ENCODE measurements at regions not wholly inside any gene's neighbourhood (a gene's known extent, or its start where the extent isn't known, plus 50 kb on each side); places are given as distances from the start of the nearest gene placed in this dataset.
A peak's percentile ranks its signal among the peaks of the same experiment; 100 is the strongest.
"Not testable (repeated sequence)": the region's sequence is repeated elsewhere in the genome, so short reads cannot be mapped to it uniquely, and the experiment has no call there.

DNA sequence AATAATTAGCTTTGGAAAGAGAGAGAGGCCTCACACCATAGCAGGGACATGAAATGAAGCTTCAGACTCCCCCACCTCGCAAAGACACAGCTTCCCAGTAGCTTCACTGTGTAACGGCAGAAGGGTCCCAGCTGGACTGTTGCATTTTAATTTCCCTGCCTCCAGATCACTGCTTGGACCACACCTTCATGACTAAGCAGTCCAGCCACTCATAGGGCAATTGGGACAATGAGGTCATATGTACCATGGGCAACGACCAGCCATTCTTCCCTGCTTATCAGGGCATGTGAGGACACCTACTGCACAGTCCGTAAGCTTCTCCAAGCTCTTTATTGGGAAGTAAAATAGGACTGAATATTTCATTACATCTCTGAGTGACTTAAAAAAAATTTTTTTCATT, 183.0 kb downstream of the MREG start:
- no peak for DNase-seq

GRCh38 chr2:215829261-215829660, 184.1 kb downstream of the MREG start:
- DNase-seq: no peak

GRCh38 chr2:215828528-215829184, 184.7 kb downstream of the MREG start:
- DNase-seq: peak; percentile 25

- no peak for DNase-seq
These were observed 186.4 kb downstream of the MREG start for GRCh38 chr2:215826838-215827441.

GRCh38 chr2:215826376-215826775, 187.0 kb downstream of the MREG start:
- no peak for DNase-seq

DNA sequence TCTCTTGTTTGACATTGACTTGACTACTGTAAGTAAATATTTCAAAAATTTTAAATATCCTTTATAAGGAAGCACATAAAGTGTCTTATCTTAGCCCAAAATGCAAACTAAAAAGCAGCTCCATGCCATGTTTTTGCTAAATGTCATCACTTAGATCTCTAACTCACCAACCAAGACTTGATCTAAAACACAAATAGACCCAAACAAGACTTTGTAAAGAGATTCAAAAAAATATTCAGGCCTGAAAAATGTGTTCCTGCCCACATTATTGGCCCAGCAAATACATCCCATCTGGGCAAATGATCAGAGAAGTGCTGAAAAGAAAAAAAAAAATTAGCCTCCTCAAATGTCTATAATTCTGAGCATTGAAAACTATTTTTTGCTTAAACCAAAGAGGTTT, 187.6 kb downstream of the MREG start:
- DNase-seq: no peak

- DNase-seq: not testable (repeated sequence)
These were observed 192.1 kb downstream of the MREG start for GRCh38 chr2:215821298-215821697.

- DNase-seq: not testable (repeated sequence)
These were observed 193.6 kb downstream of the MREG start for GRCh38 chr2:215819713-215820112.

DNA sequence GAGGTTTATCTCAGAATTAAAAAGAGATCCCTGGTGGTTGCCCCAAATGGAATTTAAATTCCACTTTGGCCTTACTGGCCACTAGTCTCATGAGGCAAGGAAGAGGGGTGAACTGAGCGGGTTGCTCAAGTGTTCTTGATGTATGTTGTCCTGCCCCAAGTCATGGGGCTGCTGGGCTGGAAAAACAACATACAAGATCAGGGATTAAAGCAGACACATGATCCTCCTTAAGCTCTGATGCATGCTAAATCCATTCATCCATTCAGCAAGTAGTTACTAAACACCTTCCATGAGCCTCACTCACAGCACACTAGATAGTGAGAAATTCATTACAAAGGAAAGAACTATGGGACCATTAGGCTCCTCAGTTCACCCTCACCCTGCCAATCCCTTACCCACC, 196.3 kb downstream of the MREG start:
- DNase-seq: no peak

DNA sequence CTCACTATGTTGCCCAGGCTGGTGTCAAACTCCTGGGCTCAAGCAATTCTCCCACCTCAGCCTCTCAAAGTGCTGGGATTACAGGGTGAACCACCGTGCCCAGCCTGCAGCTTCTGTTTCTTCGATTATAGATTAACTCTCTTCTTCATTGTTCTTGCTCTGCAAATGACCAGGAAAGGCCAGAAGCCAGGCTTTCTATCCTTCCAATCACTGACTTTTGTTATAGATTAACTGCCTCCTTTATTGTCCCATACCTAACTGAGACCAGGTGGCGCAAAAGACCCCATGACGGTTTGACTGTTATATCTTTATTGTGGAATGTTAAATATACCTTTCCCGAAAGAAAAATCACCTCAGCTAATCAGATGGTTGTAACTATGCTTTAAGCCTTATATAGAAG, 196.9 kb downstream of the MREG start:
- DNase-seq: no peak

DNA sequence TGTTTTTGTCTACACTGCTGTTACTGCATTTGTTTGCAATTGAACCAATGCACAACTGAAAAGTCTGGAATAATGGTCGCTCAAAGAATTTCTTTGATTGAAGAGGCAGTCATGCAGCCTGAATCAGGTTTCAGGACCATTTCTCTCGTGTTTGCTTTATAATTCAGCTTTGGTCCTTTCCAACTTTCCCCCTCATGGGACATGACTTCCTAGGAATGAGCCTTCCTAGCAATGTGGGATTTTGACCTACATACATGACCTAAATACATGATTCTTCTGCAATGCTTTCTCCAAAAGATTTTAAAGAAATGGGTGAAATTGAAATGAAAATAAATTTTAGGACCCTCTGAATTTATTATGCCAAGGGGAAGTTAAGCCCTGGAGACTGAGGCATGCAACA, 197.4 kb downstream of the MREG start:
- no peak for DNase-seq

GRCh38 chr2:215812966-215813365, 200.4 kb downstream of the MREG start:
- no peak for DNase-seq

DNA sequence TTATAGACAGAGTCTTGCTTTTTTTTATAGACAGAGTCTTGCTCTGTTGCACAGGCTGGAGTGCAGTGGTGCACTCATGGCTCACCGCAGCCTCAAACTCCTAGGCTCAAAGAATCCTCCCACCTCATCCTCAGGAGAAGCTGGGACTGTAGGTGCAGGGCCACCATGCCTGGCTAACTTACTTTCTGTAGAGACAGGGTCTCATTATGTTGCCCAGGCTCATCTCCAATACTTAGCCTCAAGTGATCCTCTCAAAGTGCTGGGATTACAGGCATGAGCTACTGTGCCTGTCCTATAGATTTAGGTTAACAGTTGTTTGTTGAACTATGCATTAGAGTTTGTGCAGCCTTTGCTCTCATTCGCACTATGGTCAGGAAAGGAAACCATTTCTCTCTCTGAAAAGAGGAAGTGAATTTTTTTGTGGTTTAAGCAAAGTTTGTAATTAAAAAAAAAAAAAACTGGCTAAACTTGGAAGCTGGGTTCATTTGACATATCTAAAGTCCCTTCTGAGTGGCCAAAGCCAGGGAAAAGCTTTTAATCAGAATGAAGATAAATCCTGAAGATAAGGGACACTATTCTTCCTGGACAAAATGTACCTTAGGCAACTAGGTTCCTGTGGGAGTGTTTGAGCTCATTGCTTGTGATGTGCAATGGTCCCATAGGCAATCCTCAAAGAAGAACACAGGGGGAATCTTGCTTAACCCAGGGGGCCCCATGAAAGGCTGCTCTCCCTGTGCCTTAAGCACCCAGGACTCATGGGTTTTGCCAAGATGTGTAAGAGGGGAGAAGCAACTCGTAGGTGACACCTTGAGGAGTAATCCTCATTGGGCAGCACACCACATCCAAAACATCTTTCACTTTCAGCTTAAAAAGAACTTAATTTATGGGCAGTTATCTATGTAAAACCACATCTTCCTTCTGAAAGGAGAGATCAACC, 201.7 kb downstream of the MREG start:
- peak; percentile 53 for DNase-seq

DNA sequence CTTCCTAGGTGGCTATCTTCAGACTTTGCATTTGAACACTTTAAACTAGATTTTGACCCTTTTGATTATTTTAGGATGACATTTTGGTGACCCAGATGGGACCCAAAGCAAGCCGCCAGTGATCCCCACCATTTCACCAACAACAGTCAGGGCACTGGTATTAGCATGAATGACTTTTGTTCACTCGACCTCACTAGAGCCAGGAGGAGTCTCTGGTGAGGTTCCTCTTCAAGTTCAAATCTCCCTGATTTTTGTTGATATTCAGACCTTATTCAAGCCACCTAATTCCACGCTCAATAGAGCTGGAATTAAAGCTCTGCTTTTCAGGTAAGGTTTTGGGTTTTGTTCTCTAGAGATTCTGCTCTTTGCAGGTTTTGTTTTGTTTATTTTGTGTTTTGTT, 202.3 kb downstream of the MREG start:
- no peak for DNase-seq

DNA sequence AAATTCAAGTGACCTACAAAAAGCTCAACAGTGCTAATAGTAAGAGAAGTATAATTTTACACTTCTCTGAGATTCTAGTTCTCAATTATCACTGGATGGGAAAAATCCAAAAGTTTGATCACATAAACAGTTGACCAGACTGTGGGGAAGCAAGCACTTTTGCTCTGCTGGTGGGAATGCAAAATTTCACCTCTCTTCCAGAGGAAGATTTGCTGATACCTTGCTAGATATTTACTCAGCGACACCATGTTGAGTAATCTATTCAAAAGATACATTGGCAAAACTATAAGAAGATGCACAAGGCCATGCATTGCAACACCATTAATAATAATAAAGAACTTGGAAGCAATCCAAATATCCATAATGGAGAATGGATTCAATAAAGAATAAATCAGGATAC, 204.4 kb downstream of the MREG start:
- DNase-seq: no peak

GRCh38 chr2:215808194-215808593, 205.2 kb downstream of the MREG start:
- no peak for DNase-seq

- no peak for DNase-seq
These were observed 207.9 kb downstream of the MREG start for GRCh38 chr2:215805493-215805892.

DNA sequence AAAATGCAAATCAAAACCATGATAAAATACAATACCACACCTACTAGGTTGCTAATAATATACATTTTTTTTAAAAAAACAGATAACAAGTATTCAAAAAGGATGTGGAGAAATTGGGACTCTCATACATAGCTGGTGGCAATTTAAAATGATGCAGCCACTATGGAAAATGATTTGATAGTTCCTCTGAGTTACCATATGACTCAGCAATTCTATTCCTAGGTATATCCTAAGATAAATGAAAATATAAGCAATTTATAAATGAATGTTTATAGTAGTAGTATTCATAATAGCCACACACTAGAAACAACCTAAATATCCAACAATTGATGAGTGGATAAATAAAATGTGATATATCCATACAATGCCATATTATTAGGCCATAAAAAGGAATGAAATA, 210.2 kb downstream of the MREG start:
- DNase-seq: no peak

GRCh38 chr2:215799194-215799593, 214.2 kb downstream of the MREG start:
- DNase-seq: no peak

GRCh38 chr2:215797676-215798075, 215.7 kb downstream of the MREG start:
- no peak for DNase-seq

- no peak for DNase-seq
These were observed 217.1 kb downstream of the MREG start for GRCh38 chr2:215796140-215796855.

GRCh38 chr2:215794829-215795546, 218.4 kb downstream of the MREG start:
- DNase-seq: no peak
